ENCODE measurements at regions not wholly inside any gene's neighbourhood (a gene's known extent, or its start where the extent isn't known, plus 50 kb on each side); places are given as distances from the start of the nearest gene placed in this dataset.

DNA sequence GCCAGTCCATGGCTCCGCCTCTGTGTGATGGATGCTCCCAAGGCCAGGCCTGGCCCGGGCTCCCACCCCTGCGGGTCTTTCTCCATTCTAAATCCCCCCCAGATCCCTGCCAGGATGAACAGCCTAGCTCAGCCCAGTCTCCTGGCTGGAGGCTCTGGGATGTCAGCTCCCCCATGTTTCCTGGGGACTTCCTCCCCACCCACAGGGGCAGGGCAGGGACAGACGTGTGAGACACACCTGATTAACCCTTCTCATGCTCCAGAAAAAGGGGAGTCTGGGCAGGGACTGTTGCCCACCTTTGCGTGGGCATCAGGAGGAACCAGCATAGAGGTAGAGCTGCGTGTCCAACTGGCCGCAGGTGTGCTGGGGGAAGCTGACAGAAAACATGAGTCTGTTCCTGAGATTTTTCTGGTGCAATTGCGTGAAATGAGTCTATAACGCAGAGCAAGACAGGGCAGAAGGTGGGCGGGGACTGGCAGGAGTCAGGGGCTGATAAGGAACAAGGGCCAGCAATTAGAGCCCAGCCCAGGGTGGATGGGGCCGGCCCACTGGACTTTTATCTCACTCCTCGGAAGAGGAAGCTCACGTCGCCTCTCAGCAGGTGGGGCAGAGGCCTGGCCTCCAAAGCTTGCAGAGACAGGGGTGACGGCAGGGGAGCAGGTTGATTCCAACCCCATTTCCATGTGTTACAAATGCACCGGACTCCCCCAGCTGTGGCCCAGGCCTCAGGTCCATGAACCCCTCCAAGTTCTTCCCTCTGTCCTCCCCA, 238.2 kb downstream of the RBFOX3 start:
- Histone ChIP-seq H3K9me3 (no peaks in the 10 kb centered on the region), H3K27me3 (no peaks in the 10 kb centered on the region), H3K4me1 (no peaks in the 10 kb centered on the region), H3K4me3 (no peak overlapping the region), H3K36me3 (no peaks in the 10 kb centered on the region), H3K27ac (no peak overlapping the region)
- intact Hi-C loops (cut with DNase I) = no loop called here
- ATAC-seq (no peak), DNase-seq (no peak)
- TF ChIP-seq, protein P1, sequence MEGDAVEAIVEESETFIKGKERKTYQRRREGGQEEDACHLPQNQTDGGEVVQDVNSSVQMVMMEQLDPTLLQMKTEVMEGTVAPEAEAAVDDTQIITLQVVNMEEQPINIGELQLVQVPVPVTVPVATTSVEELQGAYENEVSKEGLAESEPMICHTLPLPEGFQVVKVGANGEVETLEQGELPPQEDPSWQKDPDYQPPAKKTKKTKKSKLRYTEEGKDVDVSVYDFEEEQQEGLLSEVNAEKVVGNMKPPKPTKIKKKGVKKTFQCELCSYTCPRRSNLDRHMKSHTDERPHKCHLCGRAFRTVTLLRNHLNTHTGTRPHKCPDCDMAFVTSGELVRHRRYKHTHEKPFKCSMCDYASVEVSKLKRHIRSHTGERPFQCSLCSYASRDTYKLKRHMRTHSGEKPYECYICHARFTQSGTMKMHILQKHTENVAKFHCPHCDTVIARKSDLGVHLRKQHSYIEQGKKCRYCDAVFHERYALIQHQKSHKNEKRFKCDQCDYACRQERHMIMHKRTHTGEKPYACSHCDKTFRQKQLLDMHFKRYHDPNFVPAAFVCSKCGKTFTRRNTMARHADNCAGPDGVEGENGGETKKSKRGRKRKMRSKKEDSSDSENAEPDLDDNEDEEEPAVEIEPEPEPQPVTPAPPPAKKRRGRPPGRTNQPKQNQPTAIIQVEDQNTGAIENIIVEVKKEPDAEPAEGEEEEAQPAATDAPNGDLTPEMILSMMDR (IDR thresholded peaks at IDR 0.05) = no peak
- TF ChIP-seq POLR2A (IDR thresholded peaks at IDR 0.05) = no peak
- 58% methylated on average over 10 of the region's 16 CpGs for WGBS (ENCODE audit: insufficient coverage, low coverage, low lambda C conversion rate, missing lambda C conversion rate)

DNA sequence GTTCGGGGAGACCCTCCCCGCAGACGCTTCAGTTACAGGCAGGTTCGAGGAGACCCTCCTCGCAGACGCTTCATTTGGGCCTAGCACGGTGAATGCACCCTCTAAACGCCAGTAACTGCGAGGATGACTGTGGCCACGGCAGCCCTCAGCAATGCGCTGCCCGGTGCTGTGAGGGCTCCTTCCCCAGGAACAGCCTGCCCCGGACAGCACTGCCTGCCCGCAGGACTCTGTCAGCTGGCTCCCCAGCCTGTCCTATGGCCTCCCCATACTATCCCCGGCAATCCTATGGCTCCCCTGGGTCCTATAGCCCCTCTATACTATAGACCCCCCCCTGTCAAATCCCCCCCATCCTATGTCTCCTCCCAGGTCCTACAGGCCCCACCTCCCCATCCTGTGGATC, 238.9 kb downstream of the RBFOX3 start:
- Histone ChIP-seq H3K27ac (no peak overlapping the region), H3K4me3 (no peak overlapping the region), H3K36me3 (no peaks in the 10 kb centered on the region), H3K9me3 (no peaks in the 10 kb centered on the region), H3K27me3 (no peaks in the 10 kb centered on the region), H3K4me1 (no peaks in the 10 kb centered on the region)
- DNase-seq (no peak), ATAC-seq (no peak)
- intact Hi-C loops (cut with DNase I) = no loop called here
- TF ChIP-seq, protein P1 (IDR thresholded peaks at IDR 0.05) = no peak
- TF ChIP-seq POLR2A (IDR thresholded peaks at IDR 0.05) = no peak
- WGBS (ENCODE audit: insufficient coverage, low coverage, low lambda C conversion rate, missing lambda C conversion rate) = 17% methylated on average over 3 of the region's 15 CpGs

DNA sequence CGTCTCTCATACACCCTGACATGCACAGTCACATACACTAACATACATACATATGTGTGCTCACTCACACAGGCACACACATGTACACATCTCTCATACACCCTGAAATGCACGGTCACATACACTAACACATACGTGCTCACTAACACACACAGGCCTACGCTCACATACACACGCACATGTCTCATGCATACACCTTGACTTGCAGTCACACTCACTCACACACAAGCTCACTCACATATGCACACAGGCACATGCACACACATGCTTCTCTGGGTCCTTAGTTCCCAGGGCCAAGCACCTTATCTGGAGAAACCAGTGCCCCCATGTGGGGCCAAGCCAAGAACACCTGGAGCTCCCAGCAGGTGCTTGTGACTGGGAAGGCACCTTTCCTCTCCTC, 240.3 kb downstream of the RBFOX3 start:
- WGBS (ENCODE audit: insufficient coverage, low coverage, low lambda C conversion rate, missing lambda C conversion rate) = 53% methylated on average over 5 of the region's 5 CpGs
- Histone ChIP-seq H3K27ac (no peak overlapping the region), H3K9me3 (no peaks in the 10 kb centered on the region), H3K36me3 (no peaks in the 10 kb centered on the region), H3K4me1 (no peaks in the 10 kb centered on the region), H3K4me3 (no peak overlapping the region), H3K27me3 (no peaks in the 10 kb centered on the region)
- no peak for ATAC-seq
- TF ChIP-seq, protein P1 (IDR thresholded peaks at IDR 0.05) = no peak
- no peak for TF ChIP-seq POLR2A (IDR thresholded peaks at IDR 0.05)
- intact Hi-C loops (cut with DNase I) = no loop called here
- DNase-seq = no peak

DNA sequence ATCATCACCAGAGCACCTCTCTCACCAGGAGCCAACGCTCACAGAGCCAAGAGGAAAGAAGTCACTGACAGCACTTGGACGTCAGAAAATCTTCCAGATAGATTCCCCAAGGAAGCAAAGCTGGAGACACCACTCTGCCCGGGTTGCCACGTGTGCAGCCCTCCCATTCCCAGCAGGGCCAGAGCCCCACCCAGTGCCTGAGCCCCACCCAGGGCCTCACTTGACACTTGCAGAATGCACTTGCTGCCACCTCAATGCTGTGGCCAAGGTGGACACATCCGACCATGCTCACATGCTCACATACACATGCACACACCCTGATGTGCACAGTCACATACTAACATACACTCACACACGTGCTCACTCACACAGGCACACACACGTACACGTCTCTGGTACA, 240.7 kb downstream of the RBFOX3 start:
- TF ChIP-seq, protein P1 (IDR thresholded peaks at IDR 0.05) = no peak
- no peak for TF ChIP-seq POLR2A (IDR thresholded peaks at IDR 0.05)
- H3K27me3 ChIP-seq = no peaks in the 10 kb centered on the region
- intact Hi-C loops (cut with DNase I) = no loop called here
- no peaks in the 10 kb centered on the region for H3K36me3 ChIP-seq
- 60% methylated on average over 4 of the region's 8 CpGs for WGBS (ENCODE audit: insufficient coverage, low coverage, low lambda C conversion rate, missing lambda C conversion rate)
- H3K9me3 ChIP-seq = no peaks in the 10 kb centered on the region
- H3K4me3 ChIP-seq = no peak overlapping the region
- H3K4me1 ChIP-seq = no peaks in the 10 kb centered on the region
- DNase-seq (no peak), ATAC-seq (no peak)
- no peak overlapping the region for H3K27ac ChIP-seq
